CD4-positive, alpha-beta T cell treated with Interleukin-1 beta for 1 hour (primary cell): ENCODE measurements at regions not wholly inside any gene's neighbourhood (a gene's known extent, or its start where the extent isn't known, plus 50 kb on each side); places are given as distances from the start of the nearest gene placed in this dataset.

Experiments
- DNase-seq, 2 donors: peaks; one replicate each; pipeline ENCODE4 v3.0.0-alpha.2; 2020 to 2022

- DNase-seq: no peak
Observed at GRCh38 chr16:26189536-26189935, 497.8 kb downstream of the HS3ST4 start.

- no peak for DNase-seq
Observed at GRCh38 chr16:26194526-26194925, 502.8 kb downstream of the HS3ST4 start.

- no peak for DNase-seq
Observed at GRCh38 chr16:26195225-26195624, 503.5 kb downstream of the HS3ST4 start.

- DNase-seq: no peak
Observed at GRCh38 chr16:26196310-26196709, 504.6 kb downstream of the HS3ST4 start.

GRCh38 chr16:26196802-26197201 lies 505.0 kb downstream of the HS3ST4 start:
- no peak for DNase-seq

GRCh38 chr16:26197707-26198106 lies 505.9 kb downstream of the HS3ST4 start:
- no peak for DNase-seq

GRCh38 chr16:26198221-26198620 lies 506.5 kb downstream of the HS3ST4 start:
- DNase-seq: no peak

GRCh38 chr16:26204138-26204537 lies 512.4 kb downstream of the HS3ST4 start:
- no peak for DNase-seq

GRCh38 chr16:26211542-26211941 lies 519.8 kb downstream of the HS3ST4 start:
- DNase-seq: no peak

- no peak for DNase-seq
Observed at GRCh38 chr16:26212599-26212998, 520.8 kb downstream of the HS3ST4 start.

GRCh38 chr16:26214581-26215174 lies 522.9 kb downstream of the HS3ST4 start:
- DNase-seq: no peak

GRCh38 chr16:26220894-26221293 lies 529.1 kb downstream of the HS3ST4 start:
- DNase-seq: no peak

- no peak for DNase-seq
Observed at GRCh38 chr16:26231647-26232046, 539.9 kb downstream of the HS3ST4 start.

- no peak for DNase-seq
Observed at GRCh38 chr16:26240807-26241206, 549.0 kb downstream of the HS3ST4 start.

- DNase-seq: no peak
Observed at GRCh38 chr16:26247063-26247462, 555.3 kb downstream of the HS3ST4 start.

- DNase-seq: no peak
Observed at GRCh38 chr16:26252598-26252997, 560.8 kb downstream of the HS3ST4 start.

GRCh38 chr16:26261621-26262020 lies 569.9 kb downstream of the HS3ST4 start:
- DNase-seq: no peak

- no peak for DNase-seq
Observed at GRCh38 chr16:26263406-26263805, 571.6 kb downstream of the HS3ST4 start.

GRCh38 chr16:26267641-26268040 lies 575.9 kb downstream of the HS3ST4 start:
- no peak for DNase-seq

- no peak for DNase-seq
Observed at GRCh38 chr16:26269673-26270072, 577.9 kb downstream of the HS3ST4 start.

GRCh38 chr16:26273607-26274006 lies 581.8 kb downstream of the HS3ST4 start:
- DNase-seq: no peak

GRCh38 chr16:26275021-26275590 lies 583.3 kb downstream of the HS3ST4 start:
- no peak for DNase-seq

GRCh38 chr16:26276289-26276688 lies 584.5 kb downstream of the HS3ST4 start:
- DNase-seq: no peak

- DNase-seq: no peak
Observed at GRCh38 chr16:26281381-26282110, 589.8 kb downstream of the HS3ST4 start.
